T-helper 2 cell (primary cell): ENCODE measurements at regions not wholly inside any gene's neighbourhood (a gene's known extent, or its start where the extent isn't known, plus 50 kb on each side); places are given as distances from the start of the nearest gene placed in this dataset.
A peak's percentile ranks its signal among the peaks of the same experiment; 100 is the strongest.
"Not testable (repeated sequence)": the region's sequence is repeated elsewhere in the genome, so short reads cannot be mapped to it uniquely, and the experiment has no call there.

ENCODE experiments used
- DNase-seq, 5 experiments: peaks; one replicate each; pipeline versions ENCODE4 v3.0.0 to v3.0.0-alpha.2; 2012 to 2022

- DNase-seq: no peak
These were observed 82.2 kb upstream of the SLC22A16 start for GRCh38 chr6:110558575-110558974.

- DNase-seq: no peak
These were observed 80.8 kb upstream of the SLC22A16 start for GRCh38 chr6:110557199-110557598.

DNA sequence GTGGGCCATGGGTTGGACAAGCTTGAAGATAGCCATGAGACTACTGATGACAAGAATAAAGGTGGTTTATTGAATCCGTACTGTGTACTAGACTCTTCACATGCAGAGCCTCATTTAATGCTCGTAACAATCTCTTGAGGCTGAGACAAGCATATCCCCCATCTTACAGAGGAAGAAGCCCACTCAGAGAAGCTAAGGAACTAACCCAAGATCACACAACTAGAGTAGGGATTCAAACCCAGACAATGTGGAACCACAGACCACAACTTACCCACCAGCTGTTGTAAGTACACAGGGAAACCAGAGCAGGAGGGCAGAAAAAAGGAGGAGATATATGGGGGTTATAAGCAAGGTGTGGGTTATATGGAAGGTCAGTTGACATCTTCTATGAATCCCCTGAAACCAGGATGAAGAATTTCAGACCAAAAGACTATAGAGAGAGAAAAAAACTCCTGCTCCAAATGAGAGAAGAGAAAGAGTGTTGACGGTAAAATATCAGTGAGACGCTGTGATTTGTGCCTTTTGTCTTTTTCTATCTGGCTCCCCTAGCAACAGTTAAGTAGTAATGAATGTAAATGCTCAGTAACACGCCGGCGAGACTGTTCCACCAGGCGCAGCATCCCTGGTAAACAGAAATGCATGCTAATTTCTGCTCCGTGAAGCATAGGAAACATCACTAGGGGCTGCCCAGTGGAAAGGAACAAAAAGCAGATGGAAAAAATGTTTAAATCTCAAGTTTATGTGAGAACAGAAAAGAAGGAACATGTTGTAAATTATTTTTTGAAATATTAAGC is 80.1 kb upstream of the SLC22A16 start:
- DNase-seq: no peak

DNA sequence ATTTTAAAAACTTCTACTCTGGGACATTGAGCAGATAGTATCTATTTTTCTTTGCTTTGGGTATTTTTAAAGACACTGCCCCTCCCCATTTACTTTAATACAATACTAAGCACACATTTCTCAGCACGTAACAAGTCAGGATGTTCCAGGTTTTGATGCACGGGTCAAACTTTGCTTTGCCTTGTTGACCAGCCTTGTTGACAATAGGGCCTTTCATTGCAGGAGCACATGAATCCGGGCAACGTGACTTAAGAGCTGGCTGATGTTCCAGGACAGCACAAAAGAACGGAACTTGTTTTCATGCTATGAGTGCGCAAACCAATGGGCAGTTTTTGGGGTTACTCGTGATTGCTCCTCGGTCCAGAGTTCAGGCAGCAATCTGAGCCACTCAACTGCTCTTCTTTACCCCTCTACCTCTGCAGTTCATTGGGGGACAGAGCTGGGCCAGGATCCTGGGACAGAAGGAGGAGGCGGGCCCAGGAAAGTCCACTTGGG is 78.6 kb upstream of the SLC22A16 start:
- no peak for DNase-seq

DNA sequence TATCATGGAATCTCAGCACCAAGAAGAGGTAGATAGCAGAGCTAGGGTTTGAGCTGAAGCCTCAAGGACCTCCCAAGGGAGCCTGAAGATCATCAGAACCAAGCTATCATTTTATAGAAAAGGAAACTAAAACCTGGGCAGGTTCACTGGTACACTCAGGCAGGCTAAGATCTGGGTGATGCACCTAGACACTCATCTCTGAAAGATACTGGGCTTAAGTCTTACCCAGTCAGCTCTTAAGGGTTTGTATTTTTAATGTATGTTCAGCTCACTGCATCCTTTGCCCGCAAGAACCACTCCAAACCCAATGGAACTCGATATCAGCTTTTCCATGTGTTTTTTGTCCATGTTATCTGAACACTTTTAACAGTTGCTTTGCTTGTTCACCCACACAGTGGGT is 78.0 kb upstream of the SLC22A16 start:
- no peak for DNase-seq

DNA sequence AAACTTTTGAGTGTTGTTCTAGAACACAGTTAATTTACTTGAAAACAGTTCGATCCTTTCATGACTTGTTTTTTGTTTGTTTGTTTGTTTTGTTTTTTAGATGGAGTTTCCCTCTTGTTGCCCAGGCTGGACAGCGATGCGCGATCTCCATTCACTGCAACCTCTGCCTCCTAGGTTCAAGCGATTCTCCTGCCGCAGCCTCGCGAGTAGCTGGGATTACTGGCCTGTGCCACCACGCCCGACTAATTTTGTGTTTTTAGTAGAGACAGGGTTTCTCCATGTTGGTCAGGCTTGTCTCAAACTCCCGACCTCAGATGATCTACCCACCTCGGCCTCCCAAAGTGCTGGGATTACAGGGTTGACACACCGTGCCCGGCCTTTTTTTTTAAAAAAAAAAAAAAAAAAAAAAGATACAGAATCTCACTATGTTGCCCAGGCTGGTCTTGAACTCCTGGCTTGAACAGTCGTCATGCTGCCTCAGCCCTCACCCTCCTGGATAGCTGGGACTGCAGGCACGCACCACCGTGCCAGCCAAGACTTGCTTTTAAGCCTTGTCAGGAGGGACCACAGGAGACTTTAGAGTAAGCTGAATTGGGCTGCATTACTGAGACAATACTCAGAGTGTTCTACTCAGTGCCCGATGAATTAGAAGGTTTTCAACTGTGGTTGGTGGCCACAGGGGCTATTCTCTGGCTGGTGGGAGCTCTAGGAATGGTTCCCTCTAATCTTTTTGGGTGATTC is 76.7 kb upstream of the SLC22A16 start:
- DNase-seq: no peak

- DNase-seq: no peak
These were observed 75.7 kb upstream of the SLC22A16 start for GRCh38 chr6:110552076-110552475.

DNA sequence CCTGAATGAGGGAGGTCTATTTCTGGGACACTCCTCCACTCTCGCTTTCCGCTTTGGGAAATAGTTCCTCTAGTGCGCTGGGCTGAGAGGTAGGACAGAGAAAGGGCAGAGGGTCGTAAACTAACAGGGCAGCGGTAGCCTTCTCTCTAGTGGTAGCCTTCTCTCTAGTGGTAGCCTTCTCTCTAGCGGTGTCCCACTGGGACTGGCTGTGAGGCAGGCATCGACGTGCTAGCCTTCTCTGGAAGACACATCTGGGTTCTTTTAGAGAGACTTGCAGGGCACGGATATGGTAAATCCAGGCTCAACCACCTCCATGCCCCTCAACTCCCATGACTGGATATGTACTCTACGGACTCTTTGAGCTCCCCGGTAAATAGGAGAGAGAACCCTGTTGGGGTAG is 74.7 kb upstream of the SLC22A16 start:
- DNase-seq: no peak

DNA sequence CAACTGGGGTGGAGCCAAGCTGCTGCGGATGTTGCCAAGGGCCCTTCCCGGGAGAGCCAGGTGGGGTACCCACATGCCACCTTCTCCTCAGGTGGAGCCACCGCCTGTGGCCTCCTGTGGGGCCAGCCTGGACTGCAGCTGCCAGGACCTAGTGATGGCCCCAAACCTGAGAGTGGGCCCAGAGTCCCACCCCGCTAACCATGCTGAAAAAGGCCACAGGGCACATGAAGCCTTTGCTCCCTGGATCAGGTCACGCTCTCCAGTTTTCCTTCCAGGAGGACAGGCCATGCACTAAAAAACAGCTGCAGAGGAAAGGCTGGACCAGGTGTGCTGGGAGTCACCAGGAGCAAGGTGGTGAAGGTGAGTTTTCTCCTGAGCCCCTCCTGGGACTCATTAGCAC is 73.9 kb upstream of the SLC22A16 start:
- no peak for DNase-seq

DNA sequence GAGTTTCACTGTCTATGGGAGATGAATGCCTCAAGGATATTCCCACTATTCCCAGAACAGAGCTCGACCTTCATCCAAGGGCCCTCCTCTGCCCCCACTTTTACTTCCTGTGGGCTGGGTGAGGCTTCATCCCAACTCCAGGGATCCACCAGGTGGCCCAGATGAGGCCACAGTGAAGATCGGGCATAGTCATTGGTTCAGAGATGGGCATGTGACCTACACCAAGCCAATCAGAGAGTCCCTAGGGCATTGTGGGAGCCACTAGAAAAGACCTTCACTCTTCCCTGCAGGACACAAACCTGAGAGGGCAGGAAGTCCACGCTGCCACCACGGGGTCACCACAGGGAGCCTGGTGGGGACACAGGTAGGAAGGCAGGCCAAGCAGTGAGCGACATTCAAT is 72.9 kb upstream of the SLC22A16 start:
- no peak for DNase-seq

GRCh38 chr6:110548110-110548847 is 71.9 kb upstream of the SLC22A16 start:
- DNase-seq: no peak

- DNase-seq: no peak
These were observed 71.0 kb upstream of the SLC22A16 start for GRCh38 chr6:110547266-110547964.

DNA sequence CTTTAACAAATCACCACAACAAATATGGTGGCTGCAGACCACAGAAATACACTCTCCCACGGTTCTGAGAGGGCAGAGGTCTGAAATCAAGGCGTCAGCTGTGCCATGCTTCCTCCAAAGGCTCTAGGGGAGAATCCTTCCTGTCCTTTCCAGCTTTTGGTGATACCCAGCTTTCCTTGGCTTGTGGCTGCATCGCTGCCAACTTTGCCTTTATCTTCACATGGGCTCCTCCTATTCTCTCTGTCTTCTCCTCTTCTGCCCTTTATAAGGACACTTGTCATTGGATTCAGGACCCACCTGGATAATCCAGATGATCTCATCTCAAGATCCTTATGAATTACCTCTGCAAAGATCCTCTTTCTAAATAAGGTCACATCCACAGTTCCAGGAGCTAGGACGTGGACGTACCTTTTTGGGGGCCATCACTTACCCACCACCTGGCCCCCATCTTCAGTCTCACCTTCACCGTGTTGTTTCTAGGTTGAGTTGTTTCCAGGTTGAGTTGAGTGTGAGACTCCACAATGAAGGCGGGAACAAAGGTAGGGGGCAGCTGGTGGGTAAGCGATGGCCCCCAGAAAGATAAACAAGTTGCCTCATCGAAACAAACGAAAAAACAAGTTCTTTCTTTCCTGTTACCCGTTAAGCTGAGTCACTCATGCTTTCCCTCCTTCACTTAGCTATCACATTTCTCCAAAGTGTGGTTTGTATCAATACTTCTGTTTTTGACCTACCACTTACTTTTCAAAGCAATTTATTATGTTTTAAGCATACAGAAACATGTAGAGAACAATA is 68.9 kb upstream of the SLC22A16 start:
- no peak for DNase-seq

DNA sequence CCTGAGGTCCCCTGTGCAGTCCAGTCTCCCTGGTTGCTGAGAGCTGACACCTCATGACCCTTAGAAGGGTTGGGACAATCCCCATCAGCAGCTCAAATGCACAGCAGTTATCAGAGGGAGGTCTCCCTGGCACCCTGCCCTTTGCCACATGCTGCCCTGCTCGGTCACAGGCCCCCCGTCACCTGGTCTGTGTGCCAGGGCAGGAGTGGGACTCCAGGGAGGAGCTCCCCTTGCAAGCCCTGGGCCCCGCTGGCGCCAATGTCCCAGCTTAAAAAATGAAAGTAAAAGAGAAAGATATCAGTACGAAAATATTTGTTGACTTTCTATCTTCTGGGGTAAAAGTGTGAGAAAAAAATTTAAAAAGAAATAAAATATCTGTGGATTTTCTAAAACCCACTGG is 68.1 kb upstream of the SLC22A16 start:
- no peak for DNase-seq

DNA sequence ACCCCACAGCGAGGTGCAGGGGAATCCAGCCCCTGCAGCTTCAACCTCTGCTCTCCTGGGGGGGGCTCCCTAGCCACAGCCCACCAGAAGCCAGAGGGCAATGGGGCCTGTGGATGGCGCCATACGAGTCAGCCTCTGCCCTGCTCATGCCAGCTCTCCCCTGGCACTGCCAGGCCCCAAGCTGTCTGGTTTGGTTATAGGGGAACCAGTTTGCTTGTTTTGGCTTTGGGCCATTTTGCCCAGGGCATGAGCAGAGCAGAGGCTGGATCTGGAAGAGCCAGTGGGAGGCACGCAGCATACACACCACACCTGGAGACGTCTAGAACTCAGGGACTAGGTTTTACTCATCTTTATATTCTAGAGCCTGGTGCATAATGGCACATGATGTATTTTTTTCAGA is 66.7 kb upstream of the SLC22A16 start:
- DNase-seq: no peak

DNA sequence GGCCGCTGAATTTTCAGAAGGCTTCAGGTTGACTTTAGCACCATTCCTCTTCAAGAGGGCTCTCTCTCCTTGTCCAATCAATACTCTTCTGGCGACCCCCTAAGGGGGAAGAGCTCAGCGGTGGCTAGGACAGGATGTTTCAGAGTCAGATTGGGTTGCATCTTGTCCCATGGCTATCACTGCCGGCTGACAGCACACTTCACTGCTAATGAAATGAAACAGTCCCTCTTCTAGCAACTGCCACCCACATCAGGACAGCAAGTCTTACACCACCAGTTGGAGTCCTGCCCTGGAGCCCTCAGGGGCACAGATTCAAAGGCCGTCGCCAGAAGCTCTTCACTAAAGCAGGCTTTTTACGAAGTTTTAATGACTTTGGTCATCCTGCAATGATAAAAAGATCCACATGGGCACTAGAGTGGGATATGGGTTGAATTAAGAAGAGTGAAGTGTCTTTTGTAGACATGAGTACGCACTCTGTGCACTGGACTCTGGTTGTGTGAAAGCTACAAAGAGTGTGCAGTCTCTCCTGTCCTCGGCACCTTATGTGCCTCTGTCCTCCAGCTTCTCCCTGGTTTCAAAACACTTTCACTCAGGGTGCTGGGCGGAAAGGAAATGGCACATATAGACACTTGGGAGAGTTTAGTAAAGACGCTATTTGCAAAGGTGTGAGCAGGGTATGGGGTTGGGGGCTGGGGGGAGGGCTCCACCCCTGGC is 66.1 kb upstream of the SLC22A16 start:
- DNase-seq: no peak

GRCh38 chr6:110541701-110542309 is 65.4 kb upstream of the SLC22A16 start:
- no peak for DNase-seq

- not testable (repeated sequence) for DNase-seq
These were observed 63.0 kb upstream of the SLC22A16 start for GRCh38 chr6:110539277-110540019.

- peak in 1 of 5 experiments; percentile 38 for DNase-seq
These were observed 62.2 kb upstream of the SLC22A16 start for GRCh38 chr6:110538416-110539160.
